Activated CD8-positive, alpha-beta memory T cell treated with anti-CD3 and anti-CD28 coated beads, Interleukin-2, amount 50 U/mL, for 48 hours (primary cell): ENCODE measurements at regions not wholly inside any gene's neighbourhood (a gene's known extent, or its start where the extent isn't known, plus 50 kb on each side); places are given as distances from the start of the nearest gene placed in this dataset.

Source experiments
- DNase-seq: peaks from one replicate; pipeline ENCODE4 v3.0.0-alpha.2; 2020

- no peak for DNase-seq
Observed at GRCh38 chr2:64831977-64832328, 157.2 kb upstream of the SLC1A4 start.

GRCh38 chr2:64832936-64833335, 156.3 kb upstream of the SLC1A4 start:
- DNase-seq: no peak

GRCh38 chr2:64836566-64836965, 152.6 kb upstream of the SLC1A4 start:
- no peak for DNase-seq

- no peak for DNase-seq
Observed at GRCh38 chr2:64837116-64837731, 152.0 kb upstream of the SLC1A4 start.

GRCh38 chr2:64837925-64838641, 151.1 kb upstream of the SLC1A4 start:
- no peak for DNase-seq

GRCh38 chr2:64838817-64839216, 150.4 kb upstream of the SLC1A4 start:
- DNase-seq: no peak

GRCh38 chr2:64839844-64840243, 149.4 kb upstream of the SLC1A4 start:
- DNase-seq: no peak

GRCh38 chr2:64840426-64840881, 148.7 kb upstream of the SLC1A4 start:
- no peak for DNase-seq

GRCh38 chr2:64841461-64841860, 147.7 kb upstream of the SLC1A4 start:
- DNase-seq: no peak

GRCh38 chr2:64842030-64842429, 147.2 kb upstream of the SLC1A4 start:
- DNase-seq: no peak

- DNase-seq: no peak
Observed at GRCh38 chr2:64844087-64844486, 145.1 kb upstream of the SLC1A4 start.

- DNase-seq: no peak
Observed at GRCh38 chr2:64845273-64845905, 143.8 kb upstream of the SLC1A4 start.

- no peak for DNase-seq
Observed at GRCh38 chr2:64846177-64846576, 143.0 kb upstream of the SLC1A4 start.

- DNase-seq: no peak
Observed at GRCh38 chr2:64847930-64848329, 141.3 kb upstream of the SLC1A4 start.

- no peak for DNase-seq
Observed at GRCh38 chr2:64848363-64848762, 140.8 kb upstream of the SLC1A4 start.

- DNase-seq: no peak
Observed at GRCh38 chr2:64848945-64849344, 140.3 kb upstream of the SLC1A4 start.

GRCh38 chr2:64850642-64851041, 138.6 kb upstream of the SLC1A4 start:
- no peak for DNase-seq

- DNase-seq: no peak
Observed at GRCh38 chr2:64852771-64853241, 136.4 kb upstream of the SLC1A4 start.

- no peak for DNase-seq
Observed at GRCh38 chr2:64853306-64853705, 135.9 kb upstream of the SLC1A4 start.

GRCh38 chr2:64853894-64854293, 135.3 kb upstream of the SLC1A4 start:
- DNase-seq: no peak

GRCh38 chr2:64854773-64855237, 134.4 kb upstream of the SLC1A4 start:
- no peak for DNase-seq

- DNase-seq: no peak
Observed at GRCh38 chr2:64857581-64858471, 131.4 kb upstream of the SLC1A4 start.
